ENCODE measurements at regions not wholly inside any gene's neighbourhood (a gene's known extent, or its start where the extent isn't known, plus 50 kb on each side); places are given as distances from the start of the nearest gene placed in this dataset.

- no peak for TF ChIP-seq ZNF274 (IDR thresholded peaks at IDR 0.05; ENCODE audit: low read depth, low read length)
- TF ChIP-seq YY1 (IDR thresholded peaks at IDR 0.05; ENCODE audit: insufficient read depth, insufficient read length): no peak
- TF ChIP-seq SUZ12 (IDR thresholded peaks at IDR 0.05; ENCODE audit: extremely low read depth, insufficient read depth, insufficient read length): no peak
Observed at GRCh38 chr2:160632084-160632975, 138.7 kb upstream of the RBMS1 start.
